Retinal pigment epithelial cell (primary cell): ENCODE measurements at regions not wholly inside any gene's neighbourhood (a gene's known extent, or its start where the extent isn't known, plus 50 kb on each side); places are given as distances from the start of the nearest gene placed in this dataset.

Experiments used
- DNase-seq: peaks from one replicate; pipeline ENCODE4 v3.0.0-alpha.2; 2010; ENCODE audit warnings: low read depth
- H3K4me3 ChIP-seq: 2 replicates; pipeline ENCODE4 v1.5.1; 2011; ENCODE audit warnings: mild to moderate bottlenecking, low read length, control low read depth, moderate library complexity
- TF ChIP-seq, protein P1 (sequence below): conservative IDR thresholded peaks from 2 replicates; pipeline ENCODE4 v1.5.1; 2011; ENCODE audit warnings: low read depth, low read length, control low read depth, inconsistent platforms

DNA sequence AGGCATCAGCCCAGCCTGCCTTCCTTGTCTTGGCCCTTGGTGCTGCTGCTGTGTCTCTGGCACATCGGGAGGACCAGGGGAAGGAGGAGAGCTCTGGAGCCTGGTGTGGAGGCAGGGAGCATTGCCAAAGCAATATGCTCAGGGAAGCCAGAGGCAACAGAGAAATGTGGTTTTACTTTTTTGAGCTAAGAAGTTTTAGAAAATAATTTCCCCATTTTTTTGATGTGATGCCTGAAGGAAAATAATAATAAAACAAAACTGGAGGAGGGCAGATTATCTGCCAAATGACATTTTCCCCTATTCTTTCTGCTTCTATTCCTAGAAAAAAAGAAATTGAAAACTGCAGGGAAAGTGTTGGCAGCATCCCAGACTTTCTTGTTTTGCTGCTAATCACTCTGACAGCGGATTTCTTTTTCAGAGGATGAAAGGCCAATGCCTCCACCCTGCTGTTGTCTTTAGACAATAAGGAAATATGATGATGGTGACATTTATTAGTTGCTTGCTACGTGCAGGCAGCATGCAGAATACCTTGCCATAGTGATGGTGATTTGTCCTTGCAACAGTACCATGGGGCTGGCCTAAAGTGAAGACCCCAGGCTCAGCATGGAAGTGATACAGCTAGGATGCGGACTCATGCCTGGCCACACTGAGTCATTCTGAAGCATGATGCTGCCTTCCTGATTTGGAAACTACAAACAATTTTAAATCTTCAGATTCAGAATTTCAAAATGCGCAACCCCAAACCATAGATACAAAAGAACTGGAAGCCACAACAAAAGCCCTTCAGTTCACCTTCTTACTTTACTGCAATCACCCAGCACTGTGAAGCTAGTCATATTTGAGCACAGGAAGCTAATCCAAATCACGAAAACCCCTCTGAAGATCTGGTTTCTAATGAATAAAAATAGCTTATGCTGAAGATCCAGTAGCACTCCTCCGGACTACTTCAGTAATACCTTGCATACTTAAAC is 260.2 kb upstream of the TMEM72 start:
- TF ChIP-seq, protein P1, sequence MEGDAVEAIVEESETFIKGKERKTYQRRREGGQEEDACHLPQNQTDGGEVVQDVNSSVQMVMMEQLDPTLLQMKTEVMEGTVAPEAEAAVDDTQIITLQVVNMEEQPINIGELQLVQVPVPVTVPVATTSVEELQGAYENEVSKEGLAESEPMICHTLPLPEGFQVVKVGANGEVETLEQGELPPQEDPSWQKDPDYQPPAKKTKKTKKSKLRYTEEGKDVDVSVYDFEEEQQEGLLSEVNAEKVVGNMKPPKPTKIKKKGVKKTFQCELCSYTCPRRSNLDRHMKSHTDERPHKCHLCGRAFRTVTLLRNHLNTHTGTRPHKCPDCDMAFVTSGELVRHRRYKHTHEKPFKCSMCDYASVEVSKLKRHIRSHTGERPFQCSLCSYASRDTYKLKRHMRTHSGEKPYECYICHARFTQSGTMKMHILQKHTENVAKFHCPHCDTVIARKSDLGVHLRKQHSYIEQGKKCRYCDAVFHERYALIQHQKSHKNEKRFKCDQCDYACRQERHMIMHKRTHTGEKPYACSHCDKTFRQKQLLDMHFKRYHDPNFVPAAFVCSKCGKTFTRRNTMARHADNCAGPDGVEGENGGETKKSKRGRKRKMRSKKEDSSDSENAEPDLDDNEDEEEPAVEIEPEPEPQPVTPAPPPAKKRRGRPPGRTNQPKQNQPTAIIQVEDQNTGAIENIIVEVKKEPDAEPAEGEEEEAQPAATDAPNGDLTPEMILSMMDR, result no peak
- no peak overlapping the region for H3K4me3 ChIP-seq
- peak; percentile 19 for DNase-seq

DNA sequence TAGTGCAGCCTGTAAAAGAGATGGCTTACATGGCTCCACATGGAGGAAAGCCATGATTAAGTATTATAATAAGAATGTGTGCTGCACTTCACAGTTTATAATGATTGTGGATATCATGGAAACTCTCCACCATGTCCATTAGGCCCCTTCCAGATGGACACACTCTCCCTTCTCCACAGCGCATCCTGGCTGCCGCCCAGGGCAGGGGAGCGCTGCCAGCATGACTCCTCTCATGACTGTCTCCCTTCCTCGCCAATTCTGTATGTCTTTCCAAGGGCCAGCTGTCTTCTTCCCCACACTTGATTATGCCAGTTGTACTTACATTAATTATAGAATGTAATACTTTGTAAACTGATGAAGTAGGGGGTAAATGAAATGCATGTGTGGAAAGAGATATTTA is 259.3 kb upstream of the TMEM72 start:
- H3K4me3 ChIP-seq, result no peak overlapping the region
- TF ChIP-seq, protein P1, result no peak
- no peak for DNase-seq

DNA sequence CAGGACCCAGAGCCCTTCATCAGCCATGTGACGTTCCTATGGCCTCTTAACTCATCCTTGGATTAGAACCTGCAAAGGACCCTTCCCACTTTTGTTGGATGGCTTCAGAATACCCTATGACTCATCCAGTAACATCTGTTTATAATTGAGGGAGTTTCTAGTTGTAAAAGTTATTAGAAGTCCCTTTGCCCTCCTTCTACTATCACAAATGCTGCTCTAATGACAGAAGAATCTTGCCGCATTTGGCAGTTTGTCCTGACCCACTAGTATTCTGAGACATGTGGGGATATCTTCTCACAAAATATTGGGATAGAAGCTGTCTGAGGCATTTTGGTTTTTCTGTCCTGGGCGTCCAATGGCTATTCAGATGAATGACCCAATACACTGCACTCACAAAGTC is 251.8 kb upstream of the TMEM72 start:
- no peak for DNase-seq
- TF ChIP-seq, protein P1, result no peak
- H3K4me3 ChIP-seq, result no peak overlapping the region

DNA sequence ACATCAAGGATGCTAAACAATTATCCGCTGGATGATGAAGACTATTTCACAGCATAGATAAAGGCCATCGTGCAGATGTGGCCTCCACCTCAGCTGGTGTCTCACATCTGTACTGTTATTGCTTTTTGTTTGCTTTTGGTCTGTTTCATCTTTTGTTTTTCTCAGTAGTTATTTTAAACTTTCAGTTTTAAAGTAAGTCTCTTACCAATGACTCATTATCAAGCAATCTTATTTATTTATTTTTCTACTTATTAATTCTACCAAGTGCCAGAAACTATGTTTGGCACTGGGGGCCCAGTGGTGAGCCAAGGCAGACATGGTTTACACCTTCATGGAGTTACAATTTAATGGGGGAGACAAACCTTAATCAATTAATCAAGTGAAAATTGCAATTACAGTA is 250.9 kb upstream of the TMEM72 start:
- TF ChIP-seq, protein P1, result no peak
- DNase-seq, result no peak
- H3K4me3 ChIP-seq, result no peak overlapping the region

DNA sequence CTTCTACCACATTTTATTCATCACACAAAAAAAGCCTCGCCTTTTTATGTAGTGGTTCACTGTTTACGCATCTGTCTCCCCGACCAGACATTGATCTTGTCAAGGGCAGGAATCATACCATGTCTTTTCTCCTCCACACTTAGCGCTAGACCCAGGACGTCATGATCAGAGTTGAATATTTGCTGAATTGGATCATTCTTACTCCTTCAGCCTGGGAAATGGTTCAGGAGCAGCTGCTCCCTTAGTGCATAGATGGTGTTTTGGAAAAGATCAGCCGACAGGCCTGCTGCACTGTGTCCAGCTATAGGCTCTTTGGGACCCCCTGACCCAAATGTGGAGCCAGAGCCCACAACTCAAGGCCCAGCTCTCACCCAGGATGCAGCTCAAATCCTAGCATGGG is 249.1 kb upstream of the TMEM72 start:
- no peak overlapping the region for H3K4me3 ChIP-seq
- no peak for DNase-seq
- TF ChIP-seq, protein P1, result no peak

DNA sequence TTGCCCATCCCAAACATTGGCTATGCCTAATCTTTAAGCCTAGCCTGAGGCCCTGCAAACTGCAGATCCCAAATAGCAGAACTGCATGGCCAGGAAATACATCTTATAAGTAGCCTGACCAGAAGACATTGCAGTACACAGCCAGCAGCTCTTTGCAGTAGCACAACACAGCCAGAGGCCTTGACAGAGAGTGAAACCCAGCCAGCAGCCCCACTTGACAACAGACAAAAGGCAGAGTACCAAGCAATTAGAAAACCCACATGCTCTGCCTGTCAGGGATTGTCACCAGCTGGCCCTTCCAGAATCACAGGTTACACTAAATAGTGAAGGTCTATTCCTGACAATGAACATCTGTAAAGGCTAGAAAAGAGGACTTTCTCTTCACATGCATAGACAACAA is 242.8 kb upstream of the TMEM72 start:
- no peak for DNase-seq
- no peak overlapping the region for H3K4me3 ChIP-seq

More for the DNA sequence above, 242.8 kb upstream of the TMEM72 start:
- TF ChIP-seq, protein P1, result no peak
